SK-N-MC (cell line): ENCODE measurements at regions not wholly inside any gene's neighbourhood (a gene's known extent, or its start where the extent isn't known, plus 50 kb on each side); places are given as distances from the start of the nearest gene placed in this dataset.

Experiments
- EZH2 ChIP-seq: fragments of 200-600 bp; sonication (generic); IDR thresholded peaks from one replicate; pipeline ENCODE4 v1.6.1; 2017; ENCODE audit warnings: antibody characterized with exemption
- POLR2AphosphoS5 ChIP-seq: IDR thresholded peaks from 2 replicates; pipeline ENCODE4 v1.6.1; 2012; ENCODE audit warnings: mild to moderate bottlenecking, low read depth, low read length, borderline replicate concordance

- TF ChIP-seq EZH2 (no peak), POLR2AphosphoS5 (no peak)
Measured at GRCh38 chr21:27569831-27570230, 602.9 kb upstream of the ADAMTS5 start.
